Loucy (cell line): ENCODE measurements at regions not wholly inside any gene's neighbourhood (a gene's known extent, or its start where the extent isn't known, plus 50 kb on each side); places are given as distances from the start of the nearest gene placed in this dataset.

Experiments used
- H2AFZ ChIP-seq: fragments of 200-600 bp; sonication (generic); 2 replicates; pipeline ENCODE4 v1.6.0; 2016; ENCODE audit warnings: antibody characterized with exemption, mild to moderate bottlenecking, low read length, moderate library complexity
- H3F3A ChIP-seq: fragments of 200-600 bp; 2 replicates; pipeline ENCODE4 v1.6.0; 2016; ENCODE audit warnings: antibody characterized with exemption, low read depth, mild to moderate bottlenecking
- H3K27me3 ChIP-seq: fragments of 200-600 bp; sonication (generic); 2 replicates; pipeline ENCODE4 v1.6.1; 2014; ENCODE audit warnings: low read length, mild to moderate bottlenecking; ENCODE audit not compliant: insufficient read depth, poor library complexity, severe bottlenecking
- H3K36me3 ChIP-seq: fragments of 200-600 bp; sonication (generic); 2 replicates; pipeline ENCODE4 v1.6.1; 2016; ENCODE audit warnings: low read length; ENCODE audit not compliant: insufficient read depth
- H3K4me1 ChIP-seq: fragments of 200-600 bp; sonication (generic); 2 replicates; pipeline ENCODE4 v1.5.1; 2014; ENCODE audit warnings: low read length, mild to moderate bottlenecking; ENCODE audit not compliant: insufficient read depth, poor library complexity, severe bottlenecking
- H3K4me2 ChIP-seq: fragments of 200-600 bp; sonication (generic); 2 replicates; pipeline ENCODE4 v1.6.0; 2014; ENCODE audit warnings: antibody characterized with exemption, low read length, low read depth, mild to moderate bottlenecking; ENCODE audit not compliant: poor library complexity, severe bottlenecking
- H3K4me3 ChIP-seq: fragments of 200-600 bp; sonication (generic); 2 replicates; pipeline ENCODE4 v1.5.1; 2014; ENCODE audit warnings: low read length, mild to moderate bottlenecking, mixed read lengths; ENCODE audit not compliant: poor library complexity, severe bottlenecking
- H3K79me2 ChIP-seq: fragments of 200-600 bp; sonication (generic); 2 replicates; pipeline ENCODE4 v1.6.1; 2014; ENCODE audit warnings: low read length; ENCODE audit not compliant: insufficient read depth
- H3K9ac ChIP-seq: fragments of 200-600 bp; sonication (generic); 2 replicates; pipeline ENCODE4 v1.6.0; 2014; ENCODE audit warnings: mild to moderate bottlenecking, low read depth, low read length, moderate library complexity; ENCODE audit not compliant: poor library complexity, severe bottlenecking
- H3K9me2 ChIP-seq: fragments of 200-600 bp; sonication (generic); replicated peaks from 2 replicates; pipeline ENCODE4 v1.6.1; 2016; ENCODE audit warnings: low read depth, low read length, mixed read lengths
- H3K9me3 ChIP-seq: fragments of 200-600 bp; sonication (generic); 2 replicates; pipeline ENCODE4 v1.6.1; 2014; ENCODE audit warnings: mild to moderate bottlenecking, antibody characterized with exemption, low read length, low read depth; ENCODE audit not compliant: insufficient read depth
- H4K20me1 ChIP-seq: fragments of 200-600 bp; sonication (generic); 2 replicates; pipeline ENCODE4 v1.6.0; 2014; ENCODE audit warnings: antibody characterized with exemption, low read length, mild to moderate bottlenecking; ENCODE audit not compliant: insufficient read depth, poor library complexity, severe bottlenecking
- EZH2phosphoT487 ChIP-seq: fragments of 200-600 bp; IDR thresholded peaks from 2 replicates; pipeline ENCODE4 v1.6.1; 2018; ENCODE audit warnings: antibody characterized with exemption, mild to moderate bottlenecking, moderate library complexity, borderline replicate concordance
- TF ChIP-seq, protein P1 (sequence below): fragments of 200-600 bp; sonication (generic); conservative IDR thresholded peaks from 2 replicates; pipeline ENCODE4 v1.5.1; 2014; ENCODE audit warnings: mild to moderate bottlenecking, antibody characterized with exemption, low read length

DNA sequence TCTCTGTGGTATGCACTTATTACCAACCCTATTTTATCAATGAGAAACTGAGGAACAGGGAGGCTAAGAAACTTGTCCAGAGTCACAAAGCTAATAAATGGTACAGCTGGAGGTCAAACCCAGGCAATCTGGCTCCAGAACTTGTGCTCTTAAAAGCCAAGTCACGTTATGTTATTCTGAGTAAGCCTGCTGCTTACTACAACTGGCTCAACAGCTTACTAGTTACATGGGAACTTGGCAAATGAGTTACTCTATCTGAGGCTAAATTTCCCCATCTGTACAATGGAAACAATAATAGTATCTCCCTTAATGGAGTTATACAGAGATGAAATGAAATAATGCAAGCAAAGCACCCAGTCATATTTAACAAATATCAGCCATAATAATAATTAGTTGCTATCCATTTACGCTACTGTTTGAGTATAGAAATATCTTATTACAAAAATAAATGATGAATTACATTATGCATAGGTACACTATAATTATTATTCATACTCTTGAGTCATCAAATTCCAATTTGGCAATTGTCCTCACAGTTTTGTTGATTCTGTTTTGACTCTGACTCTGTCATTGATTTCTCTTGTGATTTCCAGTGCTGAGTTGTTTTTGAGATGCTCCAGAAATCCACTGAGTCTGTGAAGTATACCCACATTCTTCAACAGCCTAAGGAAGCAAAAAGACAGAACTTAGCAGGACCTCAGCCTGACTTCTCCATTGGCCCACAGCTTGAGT lies 112.2 kb downstream of the TBX5 start:
- H3K4me1 ChIP-seq, result no peaks in the 10 kb centered on the region
- H3K9ac ChIP-seq, result no peak overlapping the region
- H3K9me2 ChIP-seq, result no peaks in the 10 kb centered on the region
- H3K27me3 ChIP-seq, result no peaks in the 10 kb centered on the region
- H4K20me1 ChIP-seq, result no peaks in the 10 kb centered on the region
- TF ChIP-seq, protein P1, sequence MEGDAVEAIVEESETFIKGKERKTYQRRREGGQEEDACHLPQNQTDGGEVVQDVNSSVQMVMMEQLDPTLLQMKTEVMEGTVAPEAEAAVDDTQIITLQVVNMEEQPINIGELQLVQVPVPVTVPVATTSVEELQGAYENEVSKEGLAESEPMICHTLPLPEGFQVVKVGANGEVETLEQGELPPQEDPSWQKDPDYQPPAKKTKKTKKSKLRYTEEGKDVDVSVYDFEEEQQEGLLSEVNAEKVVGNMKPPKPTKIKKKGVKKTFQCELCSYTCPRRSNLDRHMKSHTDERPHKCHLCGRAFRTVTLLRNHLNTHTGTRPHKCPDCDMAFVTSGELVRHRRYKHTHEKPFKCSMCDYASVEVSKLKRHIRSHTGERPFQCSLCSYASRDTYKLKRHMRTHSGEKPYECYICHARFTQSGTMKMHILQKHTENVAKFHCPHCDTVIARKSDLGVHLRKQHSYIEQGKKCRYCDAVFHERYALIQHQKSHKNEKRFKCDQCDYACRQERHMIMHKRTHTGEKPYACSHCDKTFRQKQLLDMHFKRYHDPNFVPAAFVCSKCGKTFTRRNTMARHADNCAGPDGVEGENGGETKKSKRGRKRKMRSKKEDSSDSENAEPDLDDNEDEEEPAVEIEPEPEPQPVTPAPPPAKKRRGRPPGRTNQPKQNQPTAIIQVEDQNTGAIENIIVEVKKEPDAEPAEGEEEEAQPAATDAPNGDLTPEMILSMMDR, result no peak
- TF ChIP-seq EZH2phosphoT487, result no peak
- H3F3A ChIP-seq, result no peaks in the 10 kb centered on the region
- no peaks in the 10 kb centered on the region for H3K79me2 ChIP-seq
- no peak overlapping the region for H2AFZ ChIP-seq
- H3K36me3 ChIP-seq, result no peaks in the 10 kb centered on the region
- no peak overlapping the region for H3K4me3 ChIP-seq
- no peak overlapping the region for H3K4me2 ChIP-seq
- no peaks in the 10 kb centered on the region; the same call in 1 of the 2 replicates for H3K9me3 ChIP-seq

DNA sequence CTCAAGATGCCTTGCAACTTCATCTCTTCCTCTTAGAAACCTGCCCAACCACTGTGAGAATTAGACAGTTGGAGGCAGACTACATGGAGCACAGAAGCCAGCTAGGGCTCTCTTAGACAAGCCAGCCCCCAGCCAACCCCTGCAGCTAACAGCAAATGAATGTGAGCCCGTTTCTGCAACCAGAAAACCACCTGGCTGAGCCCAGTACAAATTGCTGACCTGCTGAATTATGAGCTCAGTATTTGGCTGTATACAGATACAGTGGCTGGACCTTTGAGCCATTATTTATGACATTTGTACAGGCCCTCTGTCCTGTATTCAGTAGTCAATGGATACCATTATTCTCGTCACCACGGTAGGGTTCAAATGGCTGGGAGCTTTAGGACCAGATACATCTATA lies 112.9 kb downstream of the TBX5 start:
- H3K79me2 ChIP-seq, result no peaks in the 10 kb centered on the region
- no peaks in the 10 kb centered on the region for H3K36me3 ChIP-seq
- no peaks in the 10 kb centered on the region; the same call in 1 of the 2 replicates for H3K9me3 ChIP-seq
- TF ChIP-seq, protein P1, result no peak
- no peak for TF ChIP-seq EZH2phosphoT487
- H3F3A ChIP-seq, result no peaks in the 10 kb centered on the region
- H2AFZ ChIP-seq, result no peak overlapping the region
- no peak overlapping the region for H3K9ac ChIP-seq
- H3K27me3 ChIP-seq, result no peaks in the 10 kb centered on the region
- no peaks in the 10 kb centered on the region for H3K4me1 ChIP-seq
- H3K4me3 ChIP-seq, result no peak overlapping the region
- no peak overlapping the region for H3K4me2 ChIP-seq
- H3K9me2 ChIP-seq, result no peaks in the 10 kb centered on the region
- no peaks in the 10 kb centered on the region for H4K20me1 ChIP-seq

DNA sequence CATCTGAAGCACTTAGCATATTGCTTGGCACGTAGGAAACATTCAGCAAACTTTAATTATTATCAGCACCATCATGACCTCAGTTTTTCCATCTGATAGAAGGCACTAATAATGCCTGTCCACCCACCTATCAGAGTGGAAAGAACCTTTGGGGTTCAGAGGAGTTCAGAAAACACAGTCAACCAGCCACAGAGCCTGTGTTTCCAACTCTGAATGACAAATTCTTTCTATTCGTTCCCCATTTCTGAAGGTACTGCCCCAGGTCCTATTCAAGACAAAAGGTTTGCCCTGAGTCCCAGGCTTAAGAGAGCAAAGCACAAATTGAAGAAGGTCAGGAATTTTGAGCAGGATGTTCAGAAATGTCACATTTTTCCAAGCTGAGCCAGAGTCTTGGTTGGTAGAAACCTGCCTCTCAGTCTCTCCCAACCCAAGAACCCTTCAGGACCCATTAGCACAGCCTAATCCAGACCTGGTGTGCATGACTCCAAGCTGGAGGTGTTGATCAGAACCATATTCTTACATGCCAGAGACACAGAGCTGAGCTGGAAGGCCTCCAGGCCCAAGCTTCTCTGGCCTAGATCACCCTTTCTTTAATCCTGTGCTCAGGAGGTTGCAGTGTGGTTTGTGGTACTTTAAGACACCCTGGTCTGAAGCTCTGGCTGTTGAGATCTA lies 114.4 kb downstream of the TBX5 start:
- Histone ChIP-seq H3K4me3 (no peak overlapping the region), H3K4me2 (no peak overlapping the region), H4K20me1 (no peaks in the 10 kb centered on the region), H3K27me3 (no peaks in the 10 kb centered on the region), H3F3A (no peaks in the 10 kb centered on the region), H3K9ac (no peak overlapping the region), H3K36me3 (no peaks in the 10 kb centered on the region), H3K79me2 (no peaks in the 10 kb centered on the region), H2AFZ (no peak overlapping the region), H3K9me2 (no peaks in the 10 kb centered on the region), H3K4me1 (no peaks in the 10 kb centered on the region), H3K9me3 (no peaks in the 10 kb centered on the region; the same call in 1 of the 2 replicates)
- TF ChIP-seq, protein P1, result no peak
- TF ChIP-seq EZH2phosphoT487, result no peak
